C4-2B (cell line): ENCODE measurements at regions not wholly inside any gene's neighbourhood (a gene's known extent, or its start where the extent isn't known, plus 50 kb on each side); places are given as distances from the start of the nearest gene placed in this dataset.

Experiments used
- ZFX ChIP-seq: fragments of 450-650 bp; IDR thresholded peaks from 2 replicates; pipeline ENCODE4 v1.6.1; 2017
- TF ChIP-seq, protein P1 (sequence below): fragments of 450-650 bp; conservative IDR thresholded peaks from 2 replicates; pipeline ENCODE4 v1.5.1; 2017; ENCODE audit warnings: mild to moderate bottlenecking

DNA sequence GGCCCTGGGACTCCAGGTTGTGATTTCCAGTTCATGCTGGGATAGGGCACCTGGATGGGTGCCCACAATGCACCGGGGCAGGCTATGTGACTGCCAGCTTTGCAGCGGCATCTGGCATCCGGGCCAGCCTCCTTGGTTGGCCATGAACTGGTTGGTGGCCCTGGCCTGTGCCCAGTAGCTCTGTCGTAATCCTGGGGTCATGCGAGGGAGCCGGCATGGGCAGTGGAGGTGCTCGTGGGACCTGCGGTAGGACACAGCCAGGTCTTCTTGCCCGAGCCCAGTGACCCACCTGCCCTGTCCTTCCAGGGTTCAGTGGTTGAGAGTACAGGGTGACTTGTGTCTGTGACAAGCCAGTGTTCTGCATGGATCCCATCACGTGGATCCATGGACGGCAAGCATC, 237.9 kb downstream of the SNRPN start:
- TF ChIP-seq, protein P1, sequence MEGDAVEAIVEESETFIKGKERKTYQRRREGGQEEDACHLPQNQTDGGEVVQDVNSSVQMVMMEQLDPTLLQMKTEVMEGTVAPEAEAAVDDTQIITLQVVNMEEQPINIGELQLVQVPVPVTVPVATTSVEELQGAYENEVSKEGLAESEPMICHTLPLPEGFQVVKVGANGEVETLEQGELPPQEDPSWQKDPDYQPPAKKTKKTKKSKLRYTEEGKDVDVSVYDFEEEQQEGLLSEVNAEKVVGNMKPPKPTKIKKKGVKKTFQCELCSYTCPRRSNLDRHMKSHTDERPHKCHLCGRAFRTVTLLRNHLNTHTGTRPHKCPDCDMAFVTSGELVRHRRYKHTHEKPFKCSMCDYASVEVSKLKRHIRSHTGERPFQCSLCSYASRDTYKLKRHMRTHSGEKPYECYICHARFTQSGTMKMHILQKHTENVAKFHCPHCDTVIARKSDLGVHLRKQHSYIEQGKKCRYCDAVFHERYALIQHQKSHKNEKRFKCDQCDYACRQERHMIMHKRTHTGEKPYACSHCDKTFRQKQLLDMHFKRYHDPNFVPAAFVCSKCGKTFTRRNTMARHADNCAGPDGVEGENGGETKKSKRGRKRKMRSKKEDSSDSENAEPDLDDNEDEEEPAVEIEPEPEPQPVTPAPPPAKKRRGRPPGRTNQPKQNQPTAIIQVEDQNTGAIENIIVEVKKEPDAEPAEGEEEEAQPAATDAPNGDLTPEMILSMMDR: no peak
- no peak for TF ChIP-seq ZFX
